B cell (primary cell): ENCODE measurements at regions not wholly inside any gene's neighbourhood (a gene's known extent, or its start where the extent isn't known, plus 50 kb on each side); places are given as distances from the start of the nearest gene placed in this dataset.

Experiments used
- ATAC-seq: fragments of 200-7000 bp; cut with Tn5 transposase; one replicate; pipeline ENCODE4 v1.10.0; 2021; ENCODE audit warnings: low read depth, mild to moderate bottlenecking, moderate number of reproducible peaks, moderate library complexity
- CTCF ChIA-PET: fragments of 350-600 bp; sonication (Branson Sonifier 250); formaldehyde crosslinking; loops from one replicate; lab custom pipeline; 2021; ENCODE audit warnings: antibody characterized with exemption, inconsistent platforms; lab: Charles Lee
- POLR2A ChIA-PET: fragments of 350-600 bp; sonication (Branson Sonifier 250); formaldehyde crosslinking; loops from one replicate; lab custom pipeline; 2021; ENCODE audit warnings: antibody characterized with exemption; lab: Charles Lee
- DNase-seq: peaks from one replicate; pipeline ENCODE4 v3.0.0; 2013
- H2AFZ ChIP-seq: 2 replicates; pipeline ENCODE4 v1.6.1; 2012; ENCODE audit warnings: mild to moderate bottlenecking, low read depth, low read length; ENCODE audit not compliant: insufficient read depth, poor library complexity, severe bottlenecking
- H3K27ac ChIP-seq, 2 donors: 1 replicate in 1 of 2; 2 replicates in 1 of 2; pipeline ENCODE4 v1.5.1; 2012 to 2013; ENCODE audit warnings: low read length in 2 of 2, mild to moderate bottlenecking in 2 of 2, moderate library complexity in 1 of 2
- H3K27me3 ChIP-seq, 4 experiments: fragments of 200-600 bp in 1 of 4; sonication (generic) in 1 of 4; replicated peaks in 1 of 4; 1 replicate in 2 of 4; 2 replicates in 2 of 4; pipeline versions ENCODE4 v1.6.1 to v1.7.0; 2013 to 2016; ENCODE audit warnings: low read length in 3 of 4, mild to moderate bottlenecking in 2 of 4, mixed read lengths in 1 of 4, moderate library complexity in 1 of 4; ENCODE audit not compliant: insufficient read depth in 4 of 4, control insufficient read depth in 3 of 4; ENCODE audit errors: control extremely low read depth in 1 of 4
- H3K36me3 ChIP-seq, 2 experiments: replicated peaks in 1 of 2; 1 replicate in 1 of 2; 2 replicates in 1 of 2; pipeline versions ENCODE4 v1.6.1 to v1.7.1; 2013; ENCODE audit warnings: low read length in 1 of 2; ENCODE audit not compliant: insufficient read depth in 2 of 2, control insufficient read depth in 1 of 2; ENCODE audit errors: control extremely low read depth in 1 of 2, extremely low read depth in 1 of 2
- H3K4me1 ChIP-seq, 2 donors: fragments of 200-600 bp in 1 of 2; sonication (generic) in 1 of 2; 1 replicate in 1 of 2; 2 replicates in 1 of 2; pipeline versions ENCODE4 v1.5.1 to v1.6.1; 2013 to 2017; ENCODE audit warnings: low read length in 2 of 2; ENCODE audit not compliant: control insufficient read depth in 2 of 2, insufficient read depth in 2 of 2
- H3K4me2 ChIP-seq: replicated peaks from 2 replicates; pipeline ENCODE3; 2012; ENCODE audit warnings: mild to moderate bottlenecking, low read depth, low read length; ENCODE audit not compliant: poor library complexity, severe bottlenecking
- H3K4me3 ChIP-seq, 5 experiments: fragments of 200-600 bp in 1 of 5; sonication (generic) in 1 of 5; 1 replicate in 3 of 5; 2 replicates in 2 of 5; pipeline versions ENCODE4 v1.5.1 to v1.7.0; 2011 to 2016; ENCODE audit warnings: low read length in 4 of 5, mild to moderate bottlenecking in 4 of 5, low read depth in 2 of 5, control low read depth in 1 of 5, moderate library complexity in 1 of 5; ENCODE audit not compliant: insufficient read depth in 1 of 5; ENCODE audit errors: control extremely low read depth in 1 of 5, extremely low read depth in 1 of 5
- H3K79me2 ChIP-seq: fragments of 200-600 bp; sonication (generic); one replicate; pipeline ENCODE4 v1.6.0; 2016; ENCODE audit warnings: low read length; ENCODE audit not compliant: control insufficient read depth, insufficient read depth
- H3K9ac ChIP-seq: fragments of 200-600 bp; sonication (generic); 2 replicates; pipeline ENCODE4 v1.6.1; 2017; ENCODE audit warnings: mild to moderate bottlenecking, low read length, moderate library complexity
- H3K9me3 ChIP-seq, 3 donors: one replicate each; pipeline versions ENCODE4 v1.6.1 to v1.7.1; 2013; ENCODE audit warnings: low read length in 2 of 3; ENCODE audit not compliant: control insufficient read depth in 2 of 3, insufficient read depth in 1 of 3; ENCODE audit errors: control extremely low read depth in 1 of 3
- H4K20me1 ChIP-seq: 2 replicates; pipeline ENCODE4 v1.6.0; 2012; ENCODE audit warnings: mild to moderate bottlenecking, low read length; ENCODE audit not compliant: insufficient read depth, control insufficient read depth, poor library complexity, severe bottlenecking
- H3K27ac Mint-ChIP-seq: one replicate; pipeline ENCODE4 v1.8.0; 2021; ENCODE audit warnings: mixed read lengths
- H3K27me3 Mint-ChIP-seq: one replicate; pipeline ENCODE4 v1.8.0; 2021; ENCODE audit warnings: mixed read lengths
- H3K4me1 Mint-ChIP-seq: one replicate; pipeline ENCODE4 v1.8.0; 2021; ENCODE audit warnings: mixed read lengths
- H3K4me3 Mint-ChIP-seq: one replicate; pipeline ENCODE4 v1.8.0; 2021; ENCODE audit warnings: mixed read lengths
- H3K9me3 Mint-ChIP-seq: one replicate; pipeline ENCODE4 v1.8.0; 2022; ENCODE audit warnings: mixed read lengths; ENCODE audit not compliant: insufficient read depth
- CTCF ChIP-seq: fragments of 200-600 bp; IDR thresholded peaks from one replicate; pipeline ENCODE4 v1.8.0; 2022; ENCODE audit warnings: antibody characterized with exemption, mild to moderate bottlenecking
- EZH2 ChIP-seq: IDR thresholded peaks from 2 replicates; pipeline ENCODE4 v1.6.1; 2012; ENCODE audit warnings: borderline replicate concordance, low read depth, mild to moderate bottlenecking, moderate library complexity, low read length; ENCODE audit not compliant: insufficient read depth, poor library complexity, severe bottlenecking
- WGBS: methylation state at CpG from one replicate; pipeline ENCODE4 v1.1.5; 2013; ENCODE audit warnings: missing lambda C conversion rate; ENCODE audit not compliant: insufficient coverage; 5-methylcytosine and 5-hydroxymethylcytosine counted together
- intact Hi-C: fragments of 100-400 bp; cut with micrococcal nuclease; formaldehyde crosslinking; loops from one replicate; pipeline ENCODE4 v1.10.0; 2022

DNA sequence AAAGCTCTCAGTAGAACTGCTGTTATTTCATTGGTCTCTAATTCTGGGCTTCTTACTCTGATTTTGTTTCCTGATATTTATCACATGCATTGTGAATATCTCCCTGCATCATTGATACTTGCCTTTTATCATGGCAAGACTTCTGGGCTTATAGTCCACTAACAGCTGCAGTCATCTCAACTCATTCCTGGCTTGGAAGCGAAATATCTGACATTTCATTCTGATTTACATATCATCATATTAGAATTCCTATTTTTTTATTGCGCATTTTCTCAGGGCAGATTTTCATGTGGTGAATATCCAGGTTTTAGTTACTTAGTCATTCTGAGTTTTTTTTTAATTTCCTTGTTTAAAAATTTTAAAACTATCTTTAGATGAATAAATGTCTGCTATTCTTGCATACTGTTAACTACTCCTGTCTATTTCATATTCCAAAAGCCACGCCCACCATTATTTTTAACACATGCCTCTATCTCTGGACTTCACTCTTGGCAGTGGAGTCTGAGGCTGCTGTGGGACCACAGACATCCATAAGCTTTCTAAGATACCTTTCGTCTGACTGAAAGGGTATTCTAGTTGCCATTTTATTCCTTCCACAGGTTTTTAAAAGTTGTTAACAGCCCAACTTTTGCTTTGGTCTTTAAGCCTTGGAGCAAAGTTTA, 164.5 kb downstream of the IRS1 start:
- H3K9me3 Mint-ChIP-seq: peaks cover 6% of the 10 kb centered on the region
- TF ChIP-seq EZH2: no peak
- TF ChIP-seq CTCF: no peak
- CTCF ChIA-PET: no interaction called here

GRCh38 chr2:226631671-226632070, 167.9 kb downstream of the IRS1 start:
- Mint-ChIP-seq H3K27me3 (peaks cover 28% of the 10 kb centered on the region), H3K9me3 (no peaks in the 10 kb centered on the region), H3K4me1 (no peaks in the 10 kb centered on the region), H3K4me3 (no peak overlapping the region), H3K27ac (no peak overlapping the region)
- H3K4me1 ChIP-seq: no peaks in the 10 kb centered on the region
- DNase-seq (no peak), ATAC-seq (no peak)
- no peak overlapping the region for H3K4me2 ChIP-seq
- no peak overlapping the region for H3K27ac ChIP-seq
- CTCF ChIA-PET: no interaction called here
- H3K36me3 ChIP-seq: no peaks in the 10 kb centered on the region
- H3K79me2 ChIP-seq: no peaks in the 10 kb centered on the region
- no peak overlapping the region for H3K4me3 ChIP-seq
- no peak for TF ChIP-seq CTCF
- no peak for TF ChIP-seq EZH2
- no peaks in the 10 kb centered on the region for H3K9me3 ChIP-seq
- 38% methylated on average over 1 of the region's 6 CpGs for WGBS
- H3K27me3 ChIP-seq: peaks cover 0 to 6% (median 2%) of the 10 kb centered on the region in 4 experiments
- H3K9ac ChIP-seq: no peak overlapping the region
- intact Hi-C loops: no loop called here
- POLR2A ChIA-PET: no interaction called here
- H2AFZ ChIP-seq: no peak overlapping the region
- no peaks in the 10 kb centered on the region for H4K20me1 ChIP-seq

More for the DNA sequence above, 164.5 kb downstream of the IRS1 start:
- Histone ChIP-seq H3K27me3 (peaks cover 0 to 6% (median 0%) of the 10 kb centered on the region in 4 experiments), H3K9ac (no peak overlapping the region), H3K4me2 (no peak overlapping the region), H3K36me3 (no peaks in the 10 kb centered on the region), H3K9me3 (peaks cover 0 to 7% (median 0%) of the 10 kb centered on the region in 3 donors), H3K4me3 (no peak overlapping the region), H3K27ac (no peak overlapping the region), H4K20me1 (no peaks in the 10 kb centered on the region), H3K4me1 (no peaks in the 10 kb centered on the region), H3K79me2 (no peaks in the 10 kb centered on the region), H2AFZ (no peak overlapping the region)
- H3K4me1 Mint-ChIP-seq: no peaks in the 10 kb centered on the region
- H3K4me3 Mint-ChIP-seq: no peak overlapping the region
- H3K27me3 Mint-ChIP-seq: peaks cover 36% of the 10 kb centered on the region
- ATAC-seq (no peak), DNase-seq (no peak)
- POLR2A ChIA-PET: no interaction called here
- 90% methylated on average over 2 of the region's 4 CpGs for WGBS
- no peak overlapping the region for H3K27ac Mint-ChIP-seq
- intact Hi-C loops: no loop called here
